ENCODE measurements at regions not wholly inside any gene's neighbourhood (a gene's known extent, or its start where the extent isn't known, plus 50 kb on each side); places are given as distances from the start of the nearest gene placed in this dataset.

- TF ChIP-seq CREB1 (CRISPR knock-in tag; IDR thresholded peaks at IDR 0.05; ENCODE audit: low read depth): no peak
- TF ChIP-seq CTCF (conservative IDR thresholded peaks at IDR 0.05; ENCODE audit: low read depth in 2 of 2): no peak
- no peak for TF ChIP-seq JUNB (IDR thresholded peaks at IDR 0.05; ENCODE audit: unreplicated experiment)
- no peak for TF ChIP-seq REST (IDR thresholded peaks at IDR 0.05; ENCODE audit: unreplicated experiment)
- no peak for TF ChIP-seq EZH2 (IDR thresholded peaks at IDR 0.05; ENCODE audit: low read depth, unreplicated experiment)
- no peak for TF ChIP-seq POLR2AphosphoS5 (IDR thresholded peaks at IDR 0.05; ENCODE audit: low read depth)
- no peak for TF ChIP-seq STAT1 (IDR thresholded peaks at IDR 0.05; ENCODE audit: unreplicated experiment)
Observed at GRCh38 chr2:151048331-151049054, 213.2 kb downstream of the RBM43 start.

Data from GM23338 (cell line).